NCI-H2171 treated with DMSO at 0.1 percent for 48 hours (cell line): ENCODE measurements at regions not wholly inside any gene's neighbourhood (a gene's known extent, or its start where the extent isn't known, plus 50 kb on each side); places are given as distances from the start of the nearest gene placed in this dataset.

Experiments used
- DNase-seq: peaks from one replicate; lab custom pipeline; 2025; lab: John Stamatoyannopoulos, UW

DNA sequence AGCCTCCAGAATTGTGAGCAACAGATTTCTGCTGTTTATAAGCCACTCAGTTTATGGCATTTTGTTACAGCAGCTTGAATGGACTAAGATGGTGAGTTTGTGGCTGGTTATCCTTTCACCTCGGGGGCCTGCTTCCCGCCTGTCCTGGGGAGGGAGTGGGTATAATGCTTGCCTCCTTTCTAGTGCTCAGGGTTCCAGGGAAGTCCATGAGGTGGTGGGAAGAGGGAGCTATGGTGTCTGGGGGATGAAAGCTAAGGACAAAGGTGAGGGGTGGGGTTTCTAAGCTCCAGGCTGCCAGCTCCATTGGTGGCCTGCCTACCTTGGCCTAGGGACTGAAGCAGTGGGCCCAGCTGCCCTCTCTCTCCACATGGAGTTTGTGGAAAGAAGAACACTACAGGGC, 50.2 kb upstream of the SDK2 start:
- no peak for DNase-seq

DNA sequence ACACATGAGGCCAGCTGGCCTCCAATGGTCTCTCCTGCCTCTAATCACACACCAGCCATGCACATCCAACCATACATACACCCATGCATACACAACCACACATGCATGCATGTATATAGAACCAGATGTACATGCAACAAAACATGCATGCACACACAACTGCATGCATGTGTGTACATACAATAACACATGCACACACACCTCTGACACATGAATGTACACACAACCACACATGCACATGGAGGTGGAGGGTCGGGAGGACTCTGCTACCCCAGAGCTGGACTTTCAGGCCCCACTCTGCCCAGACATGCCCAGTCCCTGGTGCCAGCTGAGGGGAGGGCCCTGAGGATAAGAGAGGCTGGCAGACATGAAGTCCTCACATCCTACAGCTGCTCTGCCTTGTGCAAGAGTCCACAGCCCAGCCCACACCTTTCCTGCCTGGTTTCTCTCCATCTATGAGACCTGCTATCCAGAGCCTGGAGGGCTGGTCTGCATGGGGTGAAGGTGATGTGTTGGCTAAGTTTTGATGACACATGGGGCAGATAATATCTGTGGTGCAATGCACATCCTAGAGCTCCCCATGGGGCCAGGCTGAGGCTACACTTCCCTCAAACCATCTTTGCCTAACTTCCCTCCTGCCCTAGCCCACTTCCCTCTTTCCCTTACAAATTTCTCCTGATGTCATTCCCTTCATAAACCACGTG, 50.9 kb upstream of the SDK2 start:
- no peak for DNase-seq

DNA sequence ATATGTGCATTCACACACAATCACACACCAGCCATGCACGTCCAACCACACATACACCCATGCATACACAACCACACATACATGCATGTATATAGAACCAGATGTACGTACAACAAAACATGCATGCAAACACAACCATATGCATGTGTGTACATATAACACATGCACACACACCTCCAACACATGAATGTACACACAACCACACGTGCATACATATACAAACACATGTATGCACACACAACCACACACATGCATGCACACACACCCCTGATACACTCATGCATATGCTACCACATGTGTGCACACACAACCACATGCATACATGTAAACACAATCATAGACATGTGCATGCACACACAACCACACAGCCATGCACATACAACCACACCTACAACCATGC, 52.0 kb upstream of the SDK2 start:
- no peak for DNase-seq

DNA sequence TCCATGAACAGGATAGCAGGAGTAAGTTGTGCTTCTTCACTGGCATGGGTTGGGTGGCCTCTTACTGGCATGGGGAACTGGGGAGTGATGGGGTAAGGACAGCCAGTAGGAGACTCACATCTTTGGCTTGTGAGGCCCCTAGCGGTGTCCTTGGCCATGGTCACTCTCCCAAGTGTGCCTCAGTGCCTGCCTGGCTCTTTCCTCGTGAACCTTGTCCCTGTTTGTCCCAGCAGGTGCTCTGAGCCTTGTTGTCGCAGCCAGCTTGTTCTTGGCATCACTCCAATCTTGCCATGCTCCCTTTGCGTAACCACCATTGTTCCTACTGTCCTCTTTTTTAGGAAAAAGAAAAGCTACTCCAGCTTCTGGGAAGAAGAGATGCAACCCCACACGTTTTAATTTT, 53.6 kb upstream of the SDK2 start:
- DNase-seq: peak; percentile 13

DNA sequence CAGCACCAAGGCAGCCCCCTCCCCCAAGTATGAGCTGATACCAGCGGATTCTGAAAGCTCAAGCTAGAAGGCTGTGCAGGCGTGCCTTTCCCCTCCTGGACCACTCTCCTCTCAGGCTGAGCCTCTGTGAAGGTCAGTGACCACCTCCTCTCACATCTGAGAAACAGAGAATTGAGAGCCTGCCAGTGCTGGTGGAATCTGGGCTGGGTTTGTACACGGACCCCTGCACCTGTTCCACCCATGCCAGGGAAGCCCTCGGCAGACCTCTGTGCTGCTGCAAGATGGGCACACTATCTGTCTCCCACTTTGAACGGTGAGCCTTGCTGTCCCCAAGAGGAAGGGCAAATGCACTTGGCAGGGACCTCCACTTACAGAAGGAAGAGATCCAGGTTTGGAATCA, 54.7 kb upstream of the SDK2 start:
- no peak for DNase-seq

DNA sequence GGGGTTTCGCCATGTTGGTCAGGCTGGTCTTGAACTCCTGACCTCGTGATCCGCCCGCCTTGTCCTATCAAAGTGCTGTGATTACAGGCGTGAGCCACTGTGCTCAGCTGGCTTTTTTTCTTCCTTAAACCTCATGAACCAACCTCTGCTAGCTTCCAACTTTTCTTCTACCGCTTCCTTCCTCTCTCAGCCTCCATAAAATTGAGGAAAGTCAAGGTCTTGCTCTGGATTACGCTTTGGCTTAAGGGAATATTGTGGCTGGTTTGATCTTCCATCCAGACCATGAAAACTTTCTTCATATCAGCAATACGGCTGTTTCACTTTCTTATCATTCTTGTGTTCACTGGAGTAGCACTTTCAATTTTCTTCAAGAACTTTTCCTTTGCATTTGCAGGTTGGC, 57.5 kb upstream of the SDK2 start:
- no peak for DNase-seq

DNA sequence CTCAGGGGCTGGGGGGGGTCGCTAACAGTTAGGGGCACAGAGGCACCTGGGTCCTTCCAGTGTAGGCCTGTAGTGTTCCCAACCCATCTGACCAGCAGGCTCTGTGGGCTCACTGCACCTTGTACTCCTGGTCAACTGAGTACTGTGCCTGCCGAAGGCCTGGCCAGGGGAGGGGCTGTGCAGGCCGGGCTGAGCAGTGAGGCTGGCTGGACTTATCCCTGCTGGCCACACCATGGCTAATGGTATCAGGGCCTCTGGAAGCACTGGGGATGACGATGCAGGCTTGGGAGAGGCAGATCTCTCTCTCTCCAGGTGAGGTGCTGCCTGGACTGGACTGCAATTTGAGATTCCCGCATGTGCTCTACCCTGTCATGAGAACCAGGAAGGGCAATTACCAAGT, 58.9 kb upstream of the SDK2 start:
- DNase-seq: no peak

DNA sequence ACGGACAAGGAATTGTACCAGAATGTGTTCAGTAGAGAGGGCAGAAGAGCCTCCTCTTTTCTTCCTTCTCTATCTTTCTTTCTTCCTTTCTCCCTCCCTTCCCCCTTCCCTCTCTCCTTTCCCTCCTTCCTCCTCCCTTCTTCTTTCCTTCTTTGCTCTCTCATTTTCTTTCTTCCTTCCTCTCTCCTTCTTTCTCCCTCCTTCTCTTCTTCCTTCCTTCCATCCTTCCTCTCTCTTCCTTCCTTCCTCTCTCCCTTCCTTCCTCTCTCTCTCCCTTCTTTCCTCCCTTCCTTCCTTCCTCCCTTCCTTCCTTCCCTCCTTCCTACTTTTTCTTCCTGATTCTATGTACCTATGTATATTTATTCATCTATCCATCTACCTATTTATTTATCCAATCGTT, 59.7 kb upstream of the SDK2 start:
- DNase-seq: no peak

DNA sequence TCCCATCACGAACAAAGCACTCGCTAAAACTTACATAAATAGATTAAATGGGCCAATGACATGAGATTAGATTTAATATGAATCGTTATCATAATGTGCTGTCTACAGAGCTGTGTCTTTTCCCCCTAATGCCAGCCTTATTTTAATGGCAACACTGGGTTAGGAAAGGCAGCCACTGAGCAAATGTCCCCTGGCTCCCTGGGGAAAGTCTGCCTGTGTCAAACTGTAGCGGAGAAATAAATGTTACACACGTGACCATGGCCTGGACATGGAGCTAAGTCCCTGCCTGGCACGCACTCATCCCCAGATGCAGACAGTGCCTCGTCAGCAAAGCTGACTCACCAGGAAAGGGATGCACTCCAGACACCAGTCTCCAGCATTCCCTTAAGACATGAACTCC, 61.3 kb upstream of the SDK2 start:
- DNase-seq: no peak

DNA sequence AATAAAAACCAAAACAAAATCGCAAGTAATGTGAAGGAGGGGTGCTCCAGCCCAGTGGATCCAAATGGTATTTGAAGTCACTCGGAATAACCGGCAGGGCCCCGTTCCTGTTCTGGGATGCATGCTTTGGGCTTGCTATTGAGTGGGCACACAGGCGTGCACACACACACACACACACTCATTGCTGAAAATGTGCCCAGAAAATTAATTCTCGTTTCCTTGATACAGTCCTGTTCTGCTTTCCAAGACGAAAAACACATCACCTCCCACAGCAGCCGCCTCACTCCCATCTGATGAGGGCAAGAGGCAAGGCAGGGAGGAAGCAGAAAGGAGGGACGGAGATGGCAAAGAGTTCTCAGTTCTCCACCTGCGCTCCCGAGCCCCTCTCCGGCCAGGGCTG, 62.2 kb upstream of the SDK2 start:
- no peak for DNase-seq

DNA sequence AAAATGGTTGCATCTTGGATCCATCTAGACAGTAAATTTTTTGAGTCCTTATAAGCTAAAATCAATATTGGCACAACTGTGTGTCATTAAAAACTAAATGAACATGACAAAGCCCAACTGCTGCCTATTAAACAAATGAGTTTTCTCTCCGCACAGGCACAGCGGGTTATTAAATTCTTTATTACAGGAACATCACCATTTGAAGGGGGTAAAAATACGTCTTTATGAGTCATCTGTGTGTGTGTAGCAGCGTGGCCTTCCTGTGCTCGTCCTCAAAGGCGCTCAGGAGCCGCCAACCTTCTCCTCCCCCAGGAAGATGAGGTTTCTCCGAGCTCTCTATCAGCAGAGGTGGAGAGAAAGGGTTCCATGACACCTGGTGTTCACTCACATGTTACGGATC, 62.6 kb upstream of the SDK2 start:
- DNase-seq: no peak

DNA sequence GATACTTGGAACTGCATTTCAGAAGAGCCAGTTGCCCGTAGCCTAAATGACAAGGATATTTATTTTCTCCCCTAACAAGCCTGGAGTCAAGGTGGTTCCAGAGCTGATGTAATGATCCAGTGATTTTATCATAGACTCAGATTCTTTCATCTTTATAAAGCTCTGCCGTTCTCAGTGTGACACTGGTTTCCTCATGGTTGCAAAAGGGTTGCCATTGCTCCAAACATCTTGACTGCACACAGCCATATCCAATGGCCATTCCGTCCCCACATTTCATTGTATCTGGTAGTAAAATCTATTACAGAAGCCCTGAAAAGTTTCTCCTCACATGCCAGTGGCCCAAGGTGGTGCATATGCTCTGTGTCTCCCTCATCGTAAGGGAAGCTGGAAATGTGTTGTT, 63.1 kb upstream of the SDK2 start:
- DNase-seq: no peak

DNA sequence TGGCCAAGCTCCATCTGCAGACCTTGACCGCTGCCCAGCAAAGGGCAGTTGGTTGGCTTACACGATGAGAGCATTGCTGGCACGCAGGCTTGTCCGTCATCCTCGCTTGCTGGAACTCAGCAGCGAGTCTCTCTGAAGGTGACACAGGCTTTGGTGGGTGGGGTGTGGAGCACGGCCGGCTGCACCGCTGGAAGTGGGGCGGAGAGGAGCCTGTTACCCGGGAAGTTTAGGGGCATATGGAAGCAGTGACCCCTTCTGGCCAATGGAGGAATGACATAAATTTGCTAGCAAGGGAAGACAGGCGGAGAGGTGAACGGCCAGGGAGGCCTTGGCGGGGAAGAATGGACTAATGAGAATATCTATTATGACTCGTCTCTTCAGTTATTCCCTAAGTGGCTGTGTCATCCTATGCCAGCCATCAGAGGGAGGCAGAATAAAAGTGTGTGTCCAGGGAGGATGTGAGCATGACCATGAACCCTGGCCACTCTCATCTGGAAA, 65.9 kb upstream of the SDK2 start:
- DNase-seq: peak; percentile 5

DNA sequence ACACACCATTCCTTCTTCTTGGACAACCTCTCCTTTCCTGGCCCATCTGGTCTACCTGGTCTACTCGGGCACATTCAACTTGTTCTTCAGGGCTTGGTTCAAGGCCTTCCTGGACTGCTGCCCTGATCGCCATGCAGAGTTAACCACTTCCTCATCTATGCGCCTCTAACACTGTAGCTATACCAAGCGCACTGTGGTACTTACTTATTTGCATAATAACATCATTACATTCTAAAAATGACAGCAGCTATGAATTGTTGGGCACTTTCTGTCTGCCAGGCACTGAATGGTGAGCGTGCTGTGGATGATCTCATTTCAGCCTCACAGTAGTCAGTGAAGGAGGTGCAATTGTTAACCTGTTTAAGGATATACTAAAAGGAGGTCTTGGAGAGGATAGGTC, 66.9 kb upstream of the SDK2 start:
- no peak for DNase-seq

DNA sequence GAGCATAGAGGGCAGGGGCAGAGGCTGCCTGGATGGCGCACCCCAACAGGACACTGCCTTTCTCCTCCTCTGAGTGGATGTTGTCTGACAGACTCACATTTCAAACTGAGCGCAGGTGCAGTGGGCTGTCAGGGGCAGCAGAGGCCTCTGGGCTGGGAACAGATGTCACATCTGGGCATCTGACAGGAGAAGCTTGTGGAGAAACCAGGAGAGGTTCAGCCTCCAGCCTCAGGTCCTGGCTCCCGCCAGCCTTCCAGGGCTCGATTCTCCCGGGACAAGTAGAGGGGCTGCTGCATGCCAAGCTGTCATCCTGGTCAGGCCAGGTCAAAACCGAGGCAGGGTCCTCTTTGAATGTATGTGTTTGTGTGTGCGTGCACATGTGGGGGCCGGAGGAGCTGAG, 67.7 kb upstream of the SDK2 start:
- no peak for DNase-seq

DNA sequence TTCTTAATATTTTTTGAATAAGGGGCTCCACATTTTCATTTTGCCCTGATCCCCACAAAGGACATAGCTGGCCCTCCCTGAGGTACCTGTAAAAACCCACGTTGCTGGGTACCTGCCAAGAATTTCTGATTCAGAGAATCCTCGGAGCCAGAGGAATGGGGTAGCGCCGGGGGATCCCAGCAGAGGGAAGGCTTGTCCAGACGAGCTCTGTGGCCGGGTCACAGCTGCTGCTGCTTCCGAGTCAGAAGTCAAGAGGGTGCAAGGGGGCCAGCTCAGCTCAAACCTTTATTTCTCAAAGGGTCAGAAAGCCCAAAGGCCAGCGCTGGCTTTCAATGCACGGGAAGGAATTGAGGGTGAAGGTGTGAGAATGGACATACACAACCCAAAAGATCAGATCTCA, 68.9 kb upstream of the SDK2 start:
- no peak for DNase-seq

DNA sequence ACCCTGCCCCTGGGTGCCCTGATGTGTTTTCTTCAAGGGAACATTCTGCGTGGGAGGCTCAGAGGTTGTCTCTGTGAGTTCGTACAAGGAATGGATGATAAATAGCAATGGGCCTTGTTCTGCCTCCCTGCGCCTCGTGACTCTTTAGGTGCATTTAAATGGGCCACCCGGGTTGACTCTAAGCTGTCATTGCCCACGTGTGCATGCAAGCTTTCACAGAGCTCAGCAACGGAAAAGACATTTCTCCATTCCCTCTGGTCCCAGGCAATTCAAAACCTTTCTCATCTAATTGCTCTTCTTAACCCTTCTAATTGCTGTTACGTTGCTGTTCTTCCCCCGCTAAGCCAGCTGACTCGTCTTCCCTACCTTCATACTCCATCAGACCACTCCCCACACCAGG, 71.5 kb upstream of the SDK2 start:
- DNase-seq: no peak

DNA sequence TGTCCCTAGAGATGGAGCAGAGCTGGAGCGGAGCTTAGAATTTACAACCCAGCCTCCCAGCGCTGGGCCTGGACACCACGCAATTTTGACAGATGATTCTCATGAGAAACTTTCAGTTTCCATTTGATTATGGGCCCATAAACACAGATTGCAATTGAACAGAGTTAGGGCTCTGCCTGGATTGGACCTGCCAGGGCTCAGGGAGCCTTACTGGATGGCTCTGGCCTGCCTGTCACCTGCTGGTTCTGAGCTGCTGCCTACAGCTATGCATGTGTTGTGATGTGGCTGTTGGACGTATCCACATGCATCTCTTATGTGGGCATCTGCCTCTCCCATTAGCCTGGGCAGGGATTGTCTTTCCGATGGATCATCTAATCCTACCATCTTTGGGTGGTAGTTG, 73.4 kb upstream of the SDK2 start:
- DNase-seq: no peak

DNA sequence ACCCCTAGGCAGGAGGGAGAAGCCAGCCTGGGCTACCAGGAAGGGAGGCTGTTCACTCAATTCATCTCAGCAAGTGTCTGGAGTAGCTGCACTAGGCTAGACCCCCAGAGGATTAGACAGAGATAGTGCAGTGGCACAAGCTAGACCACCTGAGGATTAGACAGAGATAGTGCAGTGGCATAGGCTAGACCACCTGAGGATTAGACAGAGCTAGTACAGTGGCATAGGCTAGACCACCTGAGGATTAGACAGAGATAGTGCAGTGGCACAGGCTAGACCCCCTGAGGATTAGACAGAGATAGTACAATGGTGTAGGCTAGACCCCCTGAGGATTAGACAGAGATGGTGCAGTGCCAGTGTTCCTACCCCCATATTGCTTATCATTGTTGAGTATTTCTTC, 74.1 kb upstream of the SDK2 start:
- DNase-seq: no peak

DNA sequence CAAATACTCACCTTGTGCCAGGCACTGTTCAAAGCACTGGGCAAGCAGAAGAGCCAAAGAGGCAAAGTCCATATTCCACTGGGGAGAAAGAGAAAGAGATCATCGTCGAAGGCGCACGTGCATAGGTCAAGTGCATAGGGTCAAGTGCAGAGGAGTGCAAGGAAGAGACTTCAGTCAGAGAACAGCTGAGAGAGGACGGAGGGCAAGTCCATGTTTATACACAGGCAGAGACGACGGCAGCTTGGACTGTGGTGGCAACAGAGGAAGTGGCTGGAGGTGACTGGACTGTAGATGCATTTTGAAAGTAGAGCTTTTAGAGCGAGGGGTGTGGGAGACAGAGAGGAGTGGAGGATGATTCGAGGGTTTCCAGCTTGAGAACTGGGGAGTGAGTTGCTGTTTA, 74.7 kb upstream of the SDK2 start:
- DNase-seq: no peak

DNA sequence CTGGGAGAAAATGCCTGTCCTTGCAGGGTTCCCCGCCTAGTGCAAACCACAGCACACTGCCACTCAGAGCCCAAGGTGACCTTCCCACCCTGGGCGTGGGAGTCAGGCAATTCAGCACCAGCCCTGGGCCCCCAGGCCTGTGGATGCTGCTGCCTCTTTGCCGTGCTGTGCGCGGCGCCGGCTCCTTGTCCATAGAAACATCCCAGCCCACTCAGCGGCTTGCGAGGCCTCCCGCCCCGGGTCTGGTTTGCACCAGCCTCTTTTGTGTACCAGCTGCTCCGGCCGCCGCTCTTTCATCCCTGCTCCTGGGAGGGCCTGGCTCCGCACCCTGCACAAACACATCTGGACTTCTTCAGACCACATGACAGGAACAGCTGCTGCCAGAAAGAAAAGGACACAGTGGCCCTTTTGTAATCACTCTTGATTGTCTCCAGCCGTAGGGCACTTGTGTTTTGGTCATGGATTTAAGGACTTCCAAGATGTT, 75.4 kb upstream of the SDK2 start:
- no peak for DNase-seq

DNA sequence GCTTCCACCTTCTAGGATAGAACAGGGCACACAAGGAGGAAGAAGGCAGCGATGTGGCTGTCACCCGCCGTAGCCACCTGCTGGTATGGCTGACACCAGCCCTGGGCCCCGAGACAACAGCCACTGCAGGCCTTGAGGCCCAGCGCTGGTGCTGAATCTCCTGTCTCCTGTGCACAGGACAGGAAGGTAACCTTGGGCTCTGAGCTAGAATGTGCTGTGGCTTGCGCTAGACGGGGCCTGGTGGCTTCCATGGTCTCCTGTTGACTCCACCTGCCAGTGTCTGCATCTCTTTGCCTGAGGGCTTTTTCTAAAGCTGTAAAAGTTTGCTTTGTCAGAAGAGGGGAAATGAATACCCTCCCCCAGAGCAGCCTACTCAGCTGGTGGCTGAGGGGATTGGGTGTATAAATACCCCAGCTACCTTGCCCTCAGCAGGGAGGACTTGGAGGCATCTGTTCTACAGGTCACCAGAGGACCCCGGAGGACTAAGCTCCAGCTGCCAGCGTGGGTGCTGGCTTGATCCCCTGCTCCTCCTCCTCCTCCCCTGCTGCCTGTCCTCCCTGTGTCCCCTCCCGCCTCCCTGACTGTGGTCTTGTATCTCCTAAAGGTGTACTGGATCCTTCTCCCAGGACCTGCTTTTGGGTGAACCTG, 76.1 kb upstream of the SDK2 start:
- DNase-seq: no peak

DNA sequence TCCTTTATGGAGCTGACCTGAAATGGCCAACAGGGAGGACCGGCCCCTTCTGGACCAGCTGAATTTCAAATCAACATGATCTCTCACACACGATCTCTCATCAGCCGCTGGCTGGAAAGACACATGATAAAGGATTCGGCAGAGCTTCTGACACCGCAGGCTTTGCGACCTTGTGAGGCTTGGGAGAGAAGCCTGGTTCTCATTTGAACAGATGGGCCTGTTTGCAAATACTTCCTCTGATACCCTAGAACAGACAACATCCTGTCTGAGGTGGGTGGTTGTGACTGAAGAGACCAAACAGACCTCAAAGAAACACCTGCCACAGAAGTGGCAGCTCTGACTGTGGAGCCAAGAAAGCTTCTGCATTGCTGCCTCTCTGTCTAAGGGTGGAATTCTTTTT, 77.9 kb upstream of the SDK2 start:
- peak; percentile 91 for DNase-seq

DNA sequence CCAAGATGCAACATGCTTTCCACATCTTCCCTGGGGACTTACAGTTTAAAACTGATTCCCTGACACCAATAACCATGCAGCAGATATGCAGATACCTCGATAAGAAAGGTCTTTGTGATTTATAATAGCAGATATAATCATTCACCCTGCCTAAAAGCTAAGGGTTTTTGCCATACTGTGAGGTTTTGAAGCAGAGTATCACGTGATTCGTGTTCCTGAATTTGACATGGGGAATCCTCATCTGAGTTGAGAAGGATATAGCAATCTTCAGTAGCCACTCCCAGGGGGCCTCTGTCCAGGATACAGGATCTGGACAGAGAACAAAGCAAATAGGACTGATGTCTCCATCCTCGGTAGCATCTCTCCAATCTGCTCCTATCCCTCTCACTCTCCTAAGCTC, 79.1 kb upstream of the SDK2 start:
- DNase-seq: no peak
